Keratinocyte (primary cell): ENCODE measurements at regions not wholly inside any gene's neighbourhood (a gene's known extent, or its start where the extent isn't known, plus 50 kb on each side); places are given as distances from the start of the nearest gene placed in this dataset.

Experiments
- CTCF ChIP-seq, 3 experiments: IDR thresholded peaks in 1 of 3; conservative IDR thresholded peaks in 1 of 3; optimal IDR thresholded peaks in 1 of 3; 2 replicates in 2 of 3; 3 replicates in 1 of 3; pipeline versions ENCODE3 to v1.5.1; 2011; ENCODE audit warnings: low read length in 3 of 3, mild to moderate bottlenecking in 3 of 3, moderate library complexity in 2 of 3, control low read depth in 1 of 3, inconsistent platforms in 1 of 3; ENCODE audit not compliant: insufficient read depth in 2 of 3; ENCODE audit errors: extremely low read depth in 1 of 3
- EZH2 ChIP-seq: IDR thresholded peaks from one replicate; pipeline ENCODE4 v1.6.1; 2012; ENCODE audit warnings: inconsistent platforms, mild to moderate bottlenecking, low read length, moderate library complexity

- no peak for TF ChIP-seq CTCF (optimal IDR thresholded peaks at IDR 0.05 in 1 of 3, IDR thresholded peaks at IDR 0.05 in 1 of 3, conservative IDR thresholded peaks at IDR 0.05 in 1 of 3; ENCODE audit: extremely low read depth in 1 of 3, insufficient read depth in 2 of 3, low read length in 3 of 3)
- TF ChIP-seq EZH2 = no peak
Observed at GRCh38 chr17:56038131-56038530, 115.1 kb upstream of the ANKFN1 start.
